Naive thymus-derived CD4-positive, alpha-beta T cell (primary cell): ENCODE measurements at regions not wholly inside any gene's neighbourhood (a gene's known extent, or its start where the extent isn't known, plus 50 kb on each side); places are given as distances from the start of the nearest gene placed in this dataset.

Experiments used
- ATAC-seq: fragments of 150-1000 bp; cut with Tn5 transposase; 2 replicates; pipeline ENCODE4 v1.10.0; 2021; ENCODE audit warnings: mild to moderate bottlenecking, moderate library complexity
- CTCF ChIA-PET: fragments of 350-600 bp; sonication (Branson Sonifier 250); formaldehyde crosslinking; loops from one replicate; lab custom pipeline; 2021; ENCODE audit warnings: antibody characterized with exemption; lab: Charles Lee
- POLR2A ChIA-PET: fragments of 350-600 bp; sonication (Branson Sonifier 250); formaldehyde crosslinking; loops from one replicate; lab custom pipeline; 2021; ENCODE audit warnings: antibody characterized with exemption, inconsistent platforms; lab: Charles Lee
- DNase-seq, 9 donors: peaks; one replicate each; pipeline versions ENCODE4 v3.0.0 to v3.0.0-alpha.2; 2020 to 2022; ENCODE audit warnings: mixed read lengths in 1 of 9
- H3K27ac ChIP-seq: one replicate; pipeline ENCODE4 v1.7.0; 2013; ENCODE audit warnings: mild to moderate bottlenecking, low read depth, low read length, moderate library complexity
- H3K27me3 ChIP-seq, 2 donors: one replicate each; pipeline ENCODE4 v1.7.0; 2013; ENCODE audit warnings: low read length in 2 of 2, mild to moderate bottlenecking in 2 of 2, moderate library complexity in 2 of 2; ENCODE audit not compliant: control insufficient read depth in 2 of 2, insufficient read depth in 2 of 2
- H3K36me3 ChIP-seq, 3 experiments: 1 replicate in 2 of 3; 2 replicates in 1 of 3; pipeline ENCODE4 v1.7.0; 2013; ENCODE audit warnings: low read length in 3 of 3, mild to moderate bottlenecking in 3 of 3, moderate library complexity in 1 of 3; ENCODE audit not compliant: insufficient read depth in 3 of 3, control insufficient read depth in 2 of 3
- H3K4me1 ChIP-seq, 2 donors: one replicate each; pipeline ENCODE4 v1.7.0; 2013; ENCODE audit warnings: low read length in 2 of 2, mild to moderate bottlenecking in 2 of 2, moderate library complexity in 1 of 2; ENCODE audit not compliant: control insufficient read depth in 2 of 2, insufficient read depth in 2 of 2
- H3K4me3 ChIP-seq: 2 replicates; pipeline ENCODE4 v1.7.0; 2013; ENCODE audit warnings: mild to moderate bottlenecking, low read length
- H3K9me3 ChIP-seq, 3 experiments: 1 replicate in 2 of 3; 2 replicates in 1 of 3; pipeline ENCODE4 v1.7.0; 2013; ENCODE audit warnings: low read length in 3 of 3; ENCODE audit not compliant: control insufficient read depth in 2 of 3
- H3K27ac Mint-ChIP-seq, 9 donors: one replicate each; pipeline ENCODE4 v1.8.0; 2020 to 2022; ENCODE audit warnings: mixed read lengths in 9 of 9, mild to moderate bottlenecking in 8 of 9, moderate library complexity in 5 of 9, inconsistent platforms in 2 of 9
- H3K27me3 Mint-ChIP-seq, 5 donors: one replicate each; pipeline ENCODE4 v1.8.0; 2021 to 2022; ENCODE audit warnings: mixed read lengths in 5 of 5, mild to moderate bottlenecking in 1 of 5
- H3K36me3 Mint-ChIP-seq, 5 donors: one replicate each; pipeline ENCODE4 v1.8.0; 2020 to 2022; ENCODE audit warnings: mixed read lengths in 5 of 5, mild to moderate bottlenecking in 3 of 5, inconsistent platforms in 1 of 5
- H3K4me1 Mint-ChIP-seq, 7 donors: one replicate each; pipeline ENCODE4 v1.8.0; 2020 to 2022; ENCODE audit warnings: mixed read lengths in 7 of 7, mild to moderate bottlenecking in 3 of 7, inconsistent platforms in 1 of 7
- H3K4me3 Mint-ChIP-seq, 10 donors: one replicate each; pipeline ENCODE4 v1.8.0; 2020 to 2022; ENCODE audit warnings: mild to moderate bottlenecking in 10 of 10, mixed read lengths in 10 of 10, moderate library complexity in 6 of 10, inconsistent platforms in 2 of 10
- H3K9me3 Mint-ChIP-seq, 11 donors: one replicate each; pipeline ENCODE4 v1.8.0; 2020 to 2022; ENCODE audit warnings: mixed read lengths in 11 of 11, mild to moderate bottlenecking in 4 of 11, inconsistent platforms in 1 of 11, moderate library complexity in 1 of 11
- intact Hi-C, 2 donors: fragments of 100-400 bp; cut with micrococcal nuclease; formaldehyde crosslinking; loops; one replicate each; pipeline ENCODE4 v1.15.1; 2023

DNA sequence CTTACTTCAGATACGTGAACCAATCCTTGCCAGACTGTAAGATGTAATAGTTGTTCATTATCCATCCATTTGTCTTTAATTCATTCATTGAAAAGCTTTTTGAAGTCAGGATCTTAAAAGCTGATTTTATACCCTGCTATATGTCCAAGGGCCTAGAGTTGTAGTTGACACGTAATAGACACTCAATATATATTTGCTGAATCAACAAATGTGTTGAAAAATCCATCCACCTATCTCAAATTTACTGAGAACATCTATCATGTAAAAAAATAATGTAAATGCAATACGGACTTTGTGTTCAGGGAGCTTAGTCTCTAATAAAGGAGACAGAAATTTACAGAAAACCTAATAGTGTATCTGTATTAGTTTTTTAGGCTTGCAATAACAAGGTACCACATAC is 521.0 kb downstream of the METTL15 start:
- no peaks in the 10 kb centered on the region for H3K27me3 ChIP-seq
- no peaks in the 10 kb centered on the region for H3K36me3 ChIP-seq
- no peak for ATAC-seq
- no peak overlapping the region for H3K27ac ChIP-seq
- Mint-ChIP-seq H3K4me1 (no peaks in the 10 kb centered on the region), H3K27ac (no peak overlapping the region), H3K4me3 (no peak overlapping the region), H3K36me3 (no peaks in the 10 kb centered on the region), H3K9me3 (peaks cover 0 to 14% (median 2%) of the 10 kb centered on the region in 11 donors), H3K27me3 (no peaks in the 10 kb centered on the region)
- no peaks in the 10 kb centered on the region for H3K4me1 ChIP-seq
- H3K9me3 ChIP-seq, result no peaks in the 10 kb centered on the region
- CTCF ChIA-PET, result no interaction called here
- POLR2A ChIA-PET, result no interaction called here
- no peak for DNase-seq
- H3K4me3 ChIP-seq, result no peak overlapping the region
- intact Hi-C loops, result no loop called here

GRCh38 chr11:28628412-28628811 is 520.2 kb downstream of the METTL15 start:
- H3K27ac ChIP-seq, result no peak overlapping the region
- peaks cover 0 to 10% (median 2%) of the 10 kb centered on the region in 11 donors for H3K9me3 Mint-ChIP-seq
- no peak overlapping the region for H3K4me3 Mint-ChIP-seq
- no peaks in the 10 kb centered on the region for H3K9me3 ChIP-seq
- H3K27me3 Mint-ChIP-seq, result no peaks in the 10 kb centered on the region
- POLR2A ChIA-PET, result no interaction called here
- CTCF ChIA-PET, result no interaction called here
- H3K36me3 ChIP-seq, result no peaks in the 10 kb centered on the region
- no peak overlapping the region for H3K27ac Mint-ChIP-seq
- intact Hi-C loops, result no loop called here
- H3K4me1 ChIP-seq, result no peaks in the 10 kb centered on the region
- H3K4me3 ChIP-seq, result no peak overlapping the region
- no peak for DNase-seq
- H3K4me1 Mint-ChIP-seq, result no peaks in the 10 kb centered on the region
- H3K36me3 Mint-ChIP-seq, result no peaks in the 10 kb centered on the region
- H3K27me3 ChIP-seq, result no peaks in the 10 kb centered on the region
- ATAC-seq, result no peak

GRCh38 chr11:28627690-28628255 is 519.6 kb downstream of the METTL15 start:
- POLR2A ChIA-PET, result no interaction called here
- no peaks in the 10 kb centered on the region for H3K36me3 ChIP-seq
- no peak overlapping the region for H3K27ac Mint-ChIP-seq
- no peaks in the 10 kb centered on the region for H3K9me3 ChIP-seq
- CTCF ChIA-PET, result no interaction called here
- DNase-seq (no peak), ATAC-seq (no peak)
- H3K4me3 ChIP-seq, result no peak overlapping the region
- H3K9me3 Mint-ChIP-seq, result peaks cover 0 to 14% (median 3%) of the 10 kb centered on the region in 11 donors
- H3K4me3 Mint-ChIP-seq, result no peak overlapping the region
- no peak overlapping the region for H3K27ac ChIP-seq
- no peaks in the 10 kb centered on the region for H3K4me1 ChIP-seq
- intact Hi-C loops, result no loop called here
- H3K27me3 Mint-ChIP-seq, result no peaks in the 10 kb centered on the region
- no peaks in the 10 kb centered on the region for H3K27me3 ChIP-seq
- H3K4me1 Mint-ChIP-seq, result no peaks in the 10 kb centered on the region
- H3K36me3 Mint-ChIP-seq, result no peaks in the 10 kb centered on the region

DNA sequence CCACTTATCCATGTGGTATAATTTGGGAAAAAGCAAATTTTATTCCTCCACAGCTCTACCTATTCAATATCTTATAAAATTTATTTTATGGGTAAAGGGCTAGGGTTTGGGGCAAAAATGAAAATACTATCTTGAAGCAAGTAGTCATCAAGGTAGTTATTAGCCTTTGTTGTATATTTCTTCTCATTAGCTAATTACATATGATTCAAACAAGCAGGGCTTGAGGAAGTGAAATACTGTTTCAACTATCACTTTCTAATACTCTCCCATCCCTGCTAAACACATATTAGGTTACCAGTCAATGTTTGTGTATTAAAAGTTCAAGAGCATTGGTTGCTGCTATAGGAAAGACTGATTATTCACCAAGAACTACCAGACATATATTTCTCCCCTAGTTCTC is 517.3 kb downstream of the METTL15 start:
- H3K36me3 Mint-ChIP-seq, result peaks cover 0 to 4% (median 0%) of the 10 kb centered on the region in 5 donors
- Histone ChIP-seq H3K27me3 (no peaks in the 10 kb centered on the region), H3K9me3 (no peaks in the 10 kb centered on the region), H3K4me1 (no peaks in the 10 kb centered on the region), H3K27ac (no peak overlapping the region), H3K4me3 (no peak overlapping the region), H3K36me3 (no peaks in the 10 kb centered on the region)
- peaks cover 0 to 4% (median 0%) of the 10 kb centered on the region in 5 donors for H3K27me3 Mint-ChIP-seq
- intact Hi-C loops, result no loop called here
- ATAC-seq (no peak), DNase-seq (no peak)
- POLR2A ChIA-PET, result no interaction called here
- no peak overlapping the region for H3K4me3 Mint-ChIP-seq
- CTCF ChIA-PET, result no interaction called here
- no peaks in the 10 kb centered on the region for H3K4me1 Mint-ChIP-seq
- H3K27ac Mint-ChIP-seq, result no peak overlapping the region
- peaks cover 0 to 14% (median 5%) of the 10 kb centered on the region in 11 donors for H3K9me3 Mint-ChIP-seq

- ChIA-PET POLR2A (no interaction called here), CTCF (no interaction called here)
- Mint-ChIP-seq H3K4me3 (no peak overlapping the region), H3K27me3 (peaks cover 0 to 4% (median 0%) of the 10 kb centered on the region in 5 donors), H3K9me3 (peaks cover 0 to 11% (median 4%) of the 10 kb centered on the region in 11 donors), H3K27ac (no peak overlapping the region), H3K36me3 (peaks cover 0 to 4% (median 0%) of the 10 kb centered on the region in 5 donors), H3K4me1 (no peaks in the 10 kb centered on the region)
- DNase-seq (no peak), ATAC-seq (no peak)
- no peaks in the 10 kb centered on the region for H3K27me3 ChIP-seq
- intact Hi-C loops, result no loop called here
- H3K4me3 ChIP-seq, result no peak overlapping the region
- H3K9me3 ChIP-seq, result no peaks in the 10 kb centered on the region
- H3K27ac ChIP-seq, result no peak overlapping the region
- no peaks in the 10 kb centered on the region for H3K36me3 ChIP-seq
- no peaks in the 10 kb centered on the region for H3K4me1 ChIP-seq
Measured at GRCh38 chr11:28621753-28622152, 513.6 kb downstream of the METTL15 start.

GRCh38 chr11:28619846-28620540 is 511.8 kb downstream of the METTL15 start:
- Mint-ChIP-seq H3K4me1 (no peaks in the 10 kb centered on the region), H3K9me3 (peaks cover 0 to 10% (median 4%) of the 10 kb centered on the region in 11 donors), H3K4me3 (no peak overlapping the region), H3K27ac (no peak overlapping the region), H3K36me3 (peaks cover 0 to 4% (median 0%) of the 10 kb centered on the region in 5 donors), H3K27me3 (peaks cover 0 to 4% (median 0%) of the 10 kb centered on the region in 5 donors)
- ATAC-seq, result no peak
- ChIA-PET POLR2A (no interaction called here), CTCF (no interaction called here)
- intact Hi-C loops, result no loop called here
- H3K27ac ChIP-seq, result no peak overlapping the region
- no peaks in the 10 kb centered on the region for H3K27me3 ChIP-seq
- no peaks in the 10 kb centered on the region for H3K4me1 ChIP-seq
- H3K36me3 ChIP-seq, result no peaks in the 10 kb centered on the region
- no peak for DNase-seq
- H3K4me3 ChIP-seq, result no peak overlapping the region
- no peaks in the 10 kb centered on the region for H3K9me3 ChIP-seq

DNA sequence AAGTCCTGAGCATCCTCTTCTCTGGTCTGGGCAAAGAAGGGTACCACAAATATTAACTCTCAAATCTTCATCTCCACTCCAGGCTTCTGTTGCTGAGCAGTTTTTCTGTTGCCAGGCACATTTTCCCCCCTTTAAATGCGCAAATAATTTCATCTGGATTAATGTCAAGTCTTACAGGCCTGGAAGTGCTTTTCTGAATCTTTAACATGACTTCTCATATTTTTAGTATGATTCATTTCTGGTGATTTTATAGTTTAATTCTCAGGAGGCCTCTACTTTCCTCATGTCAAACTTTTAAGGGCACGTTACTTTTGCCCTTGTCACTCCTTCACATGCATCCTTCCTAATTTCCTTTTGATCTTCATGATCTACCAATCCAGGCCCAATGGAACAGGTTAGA is 510.2 kb downstream of the METTL15 start:
- CTCF ChIA-PET, result no interaction called here
- POLR2A ChIA-PET, result no interaction called here
- DNase-seq (no peak), ATAC-seq (no peak)
- Mint-ChIP-seq H3K36me3 (peaks cover 0 to 4% (median 0%) of the 10 kb centered on the region in 5 donors), H3K27ac (no peak overlapping the region), H3K4me1 (no peaks in the 10 kb centered on the region), H3K4me3 (no peak overlapping the region), H3K27me3 (peaks cover 0 to 4% (median 0%) of the 10 kb centered on the region in 5 donors), H3K9me3 (peaks cover 0 to 10% (median 4%) of the 10 kb centered on the region in 11 donors)
- Histone ChIP-seq H3K4me3 (no peak overlapping the region), H3K27ac (no peak overlapping the region), H3K9me3 (no peaks in the 10 kb centered on the region), H3K27me3 (no peaks in the 10 kb centered on the region), H3K4me1 (no peaks in the 10 kb centered on the region), H3K36me3 (no peaks in the 10 kb centered on the region)
- intact Hi-C loops, result no loop called here
